ENCODE measurements at regions not wholly inside any gene's neighbourhood (a gene's known extent, or its start where the extent isn't known, plus 50 kb on each side); places are given as distances from the start of the nearest gene placed in this dataset.

- Histone ChIP-seq H3K14ac (ENCODE audit: insufficient read depth, low read length) (no peak overlapping the region; the same call in 1 of the 2 replicates), H4K20me1 (ENCODE audit: control insufficient read depth, insufficient read depth, insufficient read length) (no peaks in the 10 kb centered on the region), H3K4me1 (ENCODE audit: insufficient read depth, low read length) (no peaks in the 10 kb centered on the region), H3K23ac (ENCODE audit: insufficient read length, low read depth, low read length) (no peak overlapping the region), H3K27me3 (ENCODE audit: insufficient read depth, low read length) (no peaks in the 10 kb centered on the region), H2BK12ac (ENCODE audit: insufficient read length, low read depth, low read length) (no peak overlapping the region), H3K9me3 (ENCODE audit: control insufficient read depth, low read depth, low read length) (no peaks in the 10 kb centered on the region), H3K23me2 (ENCODE audit: insufficient read length, low read depth, low read length, poor library complexity, severe bottlenecking) (no peaks in the 10 kb centered on the region), H2BK5ac (ENCODE audit: insufficient read length, low read length) (no peak overlapping the region), H2BK120ac (ENCODE audit: low read depth, low read length, poor library complexity, severe bottlenecking) (no peak overlapping the region), H2BK15ac (ENCODE audit: low read depth, low read length) (no peak overlapping the region), H3K79me1 (ENCODE audit: insufficient read depth, low read depth, low read length, poor library complexity, severe bottlenecking) (no peaks in the 10 kb centered on the region), H3K56ac (ENCODE audit: insufficient read length, low read depth, low read length) (no peak overlapping the region), H3K9ac (ENCODE audit: extremely low read depth, insufficient read length, low read length) (no peak overlapping the region), H4K8ac (replicated peaks; ENCODE audit: insufficient read length, low read depth, low read length) (no peak overlapping the region), H3T11ph (ENCODE audit: low read length) (no peak overlapping the region), H3K27ac (ENCODE audit: insufficient read length, low read depth, low read length) (no peak overlapping the region), H3K79me2 (ENCODE audit: insufficient read depth, low read length) (no peaks in the 10 kb centered on the region), H2BK20ac (ENCODE audit: low read depth, low read length, poor library complexity, severe bottlenecking) (no peak overlapping the region), H4K91ac (ENCODE audit: insufficient read length, low read depth, low read length) (no peak overlapping the region), H2AFZ (ENCODE audit: low read length) (no peak overlapping the region), H3K4ac (ENCODE audit: low read depth, low read length) (no peak overlapping the region), H3K18ac (ENCODE audit: insufficient read length, low read depth, low read length) (no peak overlapping the region), H2AK5ac (ENCODE audit: insufficient read length, low read length) (no peak overlapping the region), H3K4me2 (ENCODE audit: insufficient read depth, insufficient read length, low read length) (no peak overlapping the region), H4K5ac (ENCODE audit: insufficient read length, low read depth, low read length) (no peak overlapping the region)
- no peaks in the 10 kb centered on the region for H3K9me3 Mint-ChIP-seq
- peaks cover 4% of the 10 kb centered on the region in 2 experiments for H3K4me1 Mint-ChIP-seq
- H3K27me3 Mint-ChIP-seq (ENCODE audit: low read depth): no peaks in the 10 kb centered on the region
- no peak for DNase-seq
- WGBS (ENCODE audit: extremely low coverage, insufficient read length, low lambda C conversion rate): no CpG with 5 or more reads among the region's 22 CpGs
- H3K4me3 Mint-ChIP-seq: no peak overlapping the region
- no peak for TF ChIP-seq CTCF (conservative IDR thresholded peaks at IDR 0.05)
- no peak overlapping the region for H3K27ac Mint-ChIP-seq
- H3K36me3 Mint-ChIP-seq (ENCODE audit: insufficient read depth in 1 of 3, low read depth in 3 of 3): no peaks in the 10 kb centered on the region; a peak in 1 of 7 replicates
Measured at GRCh38 chr6:71164890-71165289, 123.7 kb upstream of the OGFRL1 start.
